ENCODE measurements at regions not wholly inside any gene's neighbourhood (a gene's known extent, or its start where the extent isn't known, plus 50 kb on each side); places are given as distances from the start of the nearest gene placed in this dataset.

DNA sequence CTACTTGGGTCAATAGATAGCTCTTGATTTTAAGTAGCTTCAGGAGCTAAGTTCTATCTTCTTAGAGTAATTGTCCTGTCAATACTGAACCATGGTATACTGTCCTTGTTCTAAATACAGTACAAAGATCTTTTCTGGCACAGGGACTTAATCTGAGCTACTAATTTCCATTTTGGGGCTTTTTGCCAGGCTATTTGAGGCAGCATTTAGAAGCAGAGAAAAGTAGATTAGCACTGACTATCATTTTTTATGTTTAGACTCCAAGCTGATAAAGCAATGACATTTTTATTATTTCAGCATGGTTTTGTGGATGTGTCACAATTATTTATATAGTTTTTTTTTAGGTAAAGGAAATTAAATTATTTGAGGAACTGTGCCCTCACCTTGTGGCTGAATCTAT is 163.2 kb downstream of the FAT3 start:
- TF ChIP-seq, protein P1, sequence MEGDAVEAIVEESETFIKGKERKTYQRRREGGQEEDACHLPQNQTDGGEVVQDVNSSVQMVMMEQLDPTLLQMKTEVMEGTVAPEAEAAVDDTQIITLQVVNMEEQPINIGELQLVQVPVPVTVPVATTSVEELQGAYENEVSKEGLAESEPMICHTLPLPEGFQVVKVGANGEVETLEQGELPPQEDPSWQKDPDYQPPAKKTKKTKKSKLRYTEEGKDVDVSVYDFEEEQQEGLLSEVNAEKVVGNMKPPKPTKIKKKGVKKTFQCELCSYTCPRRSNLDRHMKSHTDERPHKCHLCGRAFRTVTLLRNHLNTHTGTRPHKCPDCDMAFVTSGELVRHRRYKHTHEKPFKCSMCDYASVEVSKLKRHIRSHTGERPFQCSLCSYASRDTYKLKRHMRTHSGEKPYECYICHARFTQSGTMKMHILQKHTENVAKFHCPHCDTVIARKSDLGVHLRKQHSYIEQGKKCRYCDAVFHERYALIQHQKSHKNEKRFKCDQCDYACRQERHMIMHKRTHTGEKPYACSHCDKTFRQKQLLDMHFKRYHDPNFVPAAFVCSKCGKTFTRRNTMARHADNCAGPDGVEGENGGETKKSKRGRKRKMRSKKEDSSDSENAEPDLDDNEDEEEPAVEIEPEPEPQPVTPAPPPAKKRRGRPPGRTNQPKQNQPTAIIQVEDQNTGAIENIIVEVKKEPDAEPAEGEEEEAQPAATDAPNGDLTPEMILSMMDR (optimal IDR thresholded peaks at IDR 0.05 in 1 of 3, IDR thresholded peaks at IDR 0.05 in 1 of 3, conservative IDR thresholded peaks at IDR 0.05 in 1 of 3; ENCODE audit: extremely low read depth in 1 of 3, insufficient read depth in 2 of 3, low read length in 3 of 3): no peak
- TF ChIP-seq EZH2 (IDR thresholded peaks at IDR 0.05; ENCODE audit: low read length): no peak

Measured in keratinocyte (primary cell).